IPS DF 6.9 (cell line): ENCODE measurements at regions not wholly inside any gene's neighbourhood (a gene's known extent, or its start where the extent isn't known, plus 50 kb on each side); places are given as distances from the start of the nearest gene placed in this dataset.

ENCODE experiments used
- DNase-seq: peaks from one replicate; pipeline ENCODE4 v3.0.0-alpha.2; 2013; ENCODE audit warnings: low read depth, low spot score
- H3K27ac ChIP-seq: one replicate; pipeline ENCODE4 v1.5.1; 2013; ENCODE audit warnings: low read length, control low read depth
- H3K27me3 ChIP-seq: 2 replicates; pipeline ENCODE4 v1.6.1; 2013; ENCODE audit warnings: mild to moderate bottlenecking, low read length; ENCODE audit not compliant: control insufficient read depth, insufficient read depth
- H3K36me3 ChIP-seq: 2 replicates; pipeline ENCODE4 v1.6.1; 2013; ENCODE audit warnings: low read length; ENCODE audit not compliant: control insufficient read depth, insufficient read depth
- H3K4me1 ChIP-seq: 2 replicates; pipeline ENCODE4 v1.6.1; 2013; ENCODE audit warnings: low read length; ENCODE audit not compliant: control insufficient read depth, insufficient read depth
- H3K4me3 ChIP-seq: 2 replicates; pipeline ENCODE4 v1.5.1; 2013; ENCODE audit warnings: mild to moderate bottlenecking, low read length
- H3K9me3 ChIP-seq: 2 replicates; pipeline ENCODE4 v1.6.1; 2013; ENCODE audit warnings: low read length, inconsistent platforms; ENCODE audit not compliant: control insufficient read depth, insufficient read depth
- WGBS: extraction: QIAGEN DNeasy Blood & Tissue Kit; methylation state at CpG from one replicate; pipeline ENCODE4 v1.1.7; 2013; ENCODE audit warnings: mixed read lengths, missing lambda C conversion rate; ENCODE audit not compliant: insufficient read length, insufficient coverage; 5-methylcytosine and 5-hydroxymethylcytosine counted together

DNA sequence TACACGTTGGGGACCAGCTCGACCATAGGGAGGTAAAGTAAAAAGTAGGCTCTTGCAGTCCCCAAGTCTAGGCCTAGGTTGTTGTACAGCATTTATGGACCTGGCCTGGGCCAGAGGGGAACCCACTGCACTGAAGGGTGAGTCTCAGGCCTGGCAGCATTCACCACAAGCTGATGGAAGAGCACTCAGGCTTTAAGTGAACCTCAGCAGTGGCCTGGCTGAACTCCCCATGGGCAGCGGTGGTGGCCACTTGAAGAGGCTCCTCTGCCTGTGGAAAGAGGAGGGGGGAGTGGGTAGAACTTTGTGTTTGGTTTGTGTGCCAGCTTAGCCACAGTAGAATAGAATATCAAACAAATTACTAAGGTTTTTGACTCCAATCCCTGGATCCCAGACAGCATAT lies 176.2 kb upstream of the PRMT6 start:
- no peak overlapping the region for H3K4me3 ChIP-seq
- no peaks in the 10 kb centered on the region for H3K36me3 ChIP-seq
- no peak overlapping the region for H3K27ac ChIP-seq
- WGBS: no CpG with 5 or more reads among the region's 3 CpGs
- H3K4me1 ChIP-seq: no peaks in the 10 kb centered on the region
- no peaks in the 10 kb centered on the region for H3K27me3 ChIP-seq
- H3K9me3 ChIP-seq: no peaks in the 10 kb centered on the region
- DNase-seq: no peak

GRCh38 chr1:106883208-106883607 lies 173.3 kb upstream of the PRMT6 start:
- Histone ChIP-seq H3K36me3 (no peaks in the 10 kb centered on the region), H3K9me3 (no peaks in the 10 kb centered on the region), H3K27ac (no peak overlapping the region), H3K4me3 (no peak overlapping the region), H3K27me3 (no peaks in the 10 kb centered on the region), H3K4me1 (no peaks in the 10 kb centered on the region)
- no peak for DNase-seq

GRCh38 chr1:106889059-106889458 lies 167.4 kb upstream of the PRMT6 start:
- no CpG with 5 or more reads among the region's 1 CpG for WGBS
- no peak overlapping the region for H3K27ac ChIP-seq
- no peaks in the 10 kb centered on the region for H3K36me3 ChIP-seq
- no peak overlapping the region for H3K4me3 ChIP-seq
- no peaks in the 10 kb centered on the region for H3K27me3 ChIP-seq
- H3K9me3 ChIP-seq: no peaks in the 10 kb centered on the region
- no peaks in the 10 kb centered on the region for H3K4me1 ChIP-seq
- no peak for DNase-seq

- H3K27me3 ChIP-seq: no peaks in the 10 kb centered on the region
- H3K4me1 ChIP-seq: no peaks in the 10 kb centered on the region
- no peak for DNase-seq
- H3K36me3 ChIP-seq: no peaks in the 10 kb centered on the region
- H3K9me3 ChIP-seq: no peaks in the 10 kb centered on the region
- WGBS: no CpG with 5 or more reads among the region's 5 CpGs
- no peak overlapping the region for H3K27ac ChIP-seq
- no peak overlapping the region for H3K4me3 ChIP-seq
These were observed 166.9 kb upstream of the PRMT6 start for GRCh38 chr1:106889583-106889982.

DNA sequence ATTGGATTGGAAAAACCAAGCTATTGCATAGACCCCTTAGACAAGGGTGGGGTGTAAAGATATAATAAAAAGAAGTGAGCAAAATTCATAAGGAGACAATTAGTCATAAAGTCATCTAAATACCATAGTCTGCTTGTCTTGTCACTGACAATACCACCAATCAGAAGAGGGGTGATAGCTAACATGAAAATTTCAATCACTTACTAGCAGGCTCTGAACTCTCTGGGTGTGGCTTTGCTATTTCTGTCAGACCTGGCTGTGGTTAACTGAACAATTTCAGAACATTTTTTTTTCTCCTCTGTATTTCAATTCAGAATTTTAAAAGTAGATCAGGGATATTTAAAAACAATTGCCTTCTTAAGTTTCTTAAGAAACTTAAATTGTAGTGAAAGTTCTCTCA lies 158.5 kb upstream of the PRMT6 start:
- Histone ChIP-seq H3K27me3 (no peaks in the 10 kb centered on the region), H3K9me3 (no peaks in the 10 kb centered on the region), H3K27ac (no peak overlapping the region), H3K4me3 (no peak overlapping the region), H3K4me1 (no peaks in the 10 kb centered on the region), H3K36me3 (no peaks in the 10 kb centered on the region)
- no peak for DNase-seq

- DNase-seq: no peak
- no peak overlapping the region for H3K27ac ChIP-seq
- no peaks in the 10 kb centered on the region for H3K4me1 ChIP-seq
- H3K9me3 ChIP-seq: no peaks in the 10 kb centered on the region
- H3K4me3 ChIP-seq: no peak overlapping the region
- H3K36me3 ChIP-seq: no peaks in the 10 kb centered on the region
- no CpG with 5 or more reads among the region's 4 CpGs for WGBS
- no peaks in the 10 kb centered on the region for H3K27me3 ChIP-seq
These were observed 156.8 kb upstream of the PRMT6 start for GRCh38 chr1:106899644-106900043.

GRCh38 chr1:106907795-106908194 lies 148.7 kb upstream of the PRMT6 start:
- no peaks in the 10 kb centered on the region for H3K36me3 ChIP-seq
- H3K27me3 ChIP-seq: no peaks in the 10 kb centered on the region
- no peak overlapping the region for H3K27ac ChIP-seq
- no peak overlapping the region for H3K4me3 ChIP-seq
- no peaks in the 10 kb centered on the region for H3K4me1 ChIP-seq
- DNase-seq: no peak
- H3K9me3 ChIP-seq: no peaks in the 10 kb centered on the region

DNA sequence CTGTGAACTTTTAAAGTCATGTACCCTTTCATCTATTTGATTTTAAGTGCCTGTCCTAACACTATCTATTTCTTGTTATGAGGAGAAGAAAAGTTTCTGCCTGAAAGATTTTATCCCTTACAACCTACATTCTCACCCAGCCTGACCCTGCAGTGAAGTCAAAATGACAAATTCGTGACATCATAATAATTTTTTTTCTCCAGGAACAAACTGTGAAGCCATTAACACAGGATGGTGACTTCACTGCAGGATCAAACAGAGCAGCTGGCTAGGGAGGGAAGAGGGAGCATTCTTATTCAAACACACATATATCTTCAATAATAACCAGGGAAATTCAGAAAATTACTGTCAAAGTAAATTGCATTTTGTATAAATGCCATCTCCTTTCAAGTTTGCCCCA lies 147.8 kb upstream of the PRMT6 start:
- Histone ChIP-seq H3K4me3 (no peak overlapping the region), H3K27me3 (no peaks in the 10 kb centered on the region), H3K27ac (no peak overlapping the region), H3K36me3 (no peaks in the 10 kb centered on the region), H3K4me1 (no peaks in the 10 kb centered on the region), H3K9me3 (no peaks in the 10 kb centered on the region)
- DNase-seq: no peak
- no CpG with 5 or more reads among the region's 1 CpG for WGBS

- Histone ChIP-seq H3K27ac (no peak overlapping the region), H3K4me1 (no peaks in the 10 kb centered on the region), H3K36me3 (no peaks in the 10 kb centered on the region), H3K4me3 (no peak overlapping the region), H3K27me3 (no peaks in the 10 kb centered on the region), H3K9me3 (no peaks in the 10 kb centered on the region)
- DNase-seq: no peak
- no CpG with 5 or more reads among the region's 3 CpGs for WGBS
These were observed 145.7 kb upstream of the PRMT6 start for GRCh38 chr1:106910798-106911197.

- H3K36me3 ChIP-seq: no peaks in the 10 kb centered on the region
- H3K27me3 ChIP-seq: no peaks in the 10 kb centered on the region
- H3K27ac ChIP-seq: no peak overlapping the region
- H3K4me3 ChIP-seq: no peak overlapping the region
- no peaks in the 10 kb centered on the region for H3K4me1 ChIP-seq
- no peak for DNase-seq
- no peaks in the 10 kb centered on the region for H3K9me3 ChIP-seq
- no CpG with 5 or more reads among the region's 3 CpGs for WGBS
These were observed 144.3 kb upstream of the PRMT6 start for GRCh38 chr1:106912131-106912530.

DNA sequence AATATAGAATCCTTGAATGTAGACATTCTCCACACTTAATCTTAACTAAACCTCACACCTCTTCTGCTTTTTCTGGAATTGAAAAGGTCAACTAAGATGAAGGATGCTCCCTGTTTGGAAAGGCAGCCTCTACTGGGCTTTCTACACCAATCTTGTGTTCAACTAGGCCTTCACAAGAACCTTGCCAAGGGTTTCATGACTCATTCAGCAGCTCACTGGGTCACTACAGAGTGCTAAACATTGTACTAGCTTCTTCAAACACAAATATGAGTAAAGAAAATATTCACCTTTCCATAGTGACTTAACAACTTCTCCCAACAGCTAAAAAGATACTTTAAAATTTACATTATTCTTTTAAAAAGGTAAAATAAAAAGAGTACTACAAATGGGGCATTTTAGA lies 135.3 kb upstream of the PRMT6 start:
- H3K27me3 ChIP-seq: no peaks in the 10 kb centered on the region
- DNase-seq: no peak

GRCh38 chr1:106924360-106924759 lies 132.1 kb upstream of the PRMT6 start:
- no peak overlapping the region for H3K4me3 ChIP-seq
- no peaks in the 10 kb centered on the region for H3K4me1 ChIP-seq
- DNase-seq: peak; percentile 11
- no peak overlapping the region for H3K27ac ChIP-seq
- H3K9me3 ChIP-seq: no peaks in the 10 kb centered on the region
- no CpG with 5 or more reads among the region's 5 CpGs for WGBS
- H3K27me3 ChIP-seq: no peaks in the 10 kb centered on the region
- H3K36me3 ChIP-seq: no peaks in the 10 kb centered on the region

More for the DNA sequence above, 135.3 kb upstream of the PRMT6 start:
- H3K4me1 ChIP-seq: no peaks in the 10 kb centered on the region
- no peak overlapping the region for H3K4me3 ChIP-seq
- H3K36me3 ChIP-seq: no peaks in the 10 kb centered on the region
- H3K9me3 ChIP-seq: no peaks in the 10 kb centered on the region
- H3K27ac ChIP-seq: no peak overlapping the region
